ENCODE measurements at regions not wholly inside any gene's neighbourhood (a gene's known extent, or its start where the extent isn't known, plus 50 kb on each side); places are given as distances from the start of the nearest gene placed in this dataset.

DNA sequence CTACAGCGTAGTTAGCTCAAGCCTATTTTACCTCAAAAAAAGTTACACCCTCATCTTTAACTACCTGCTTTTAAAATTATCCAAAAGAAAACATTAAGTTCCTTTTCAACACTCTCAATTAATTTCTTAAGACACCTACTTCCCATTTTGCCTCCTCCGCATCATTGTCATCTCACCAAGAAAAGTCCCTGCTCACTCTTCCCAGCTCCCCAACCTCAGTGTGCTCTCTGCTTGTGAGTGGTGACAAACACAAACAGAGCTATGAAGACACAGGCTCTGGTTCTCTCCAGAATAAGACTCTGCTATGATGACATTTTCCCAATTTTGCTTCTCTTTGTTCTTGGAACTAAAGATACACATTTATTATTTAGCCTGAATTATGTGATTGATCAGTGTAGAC lies 385.1 kb upstream of the HTR2A start:
- TF ChIP-seq, protein P1, sequence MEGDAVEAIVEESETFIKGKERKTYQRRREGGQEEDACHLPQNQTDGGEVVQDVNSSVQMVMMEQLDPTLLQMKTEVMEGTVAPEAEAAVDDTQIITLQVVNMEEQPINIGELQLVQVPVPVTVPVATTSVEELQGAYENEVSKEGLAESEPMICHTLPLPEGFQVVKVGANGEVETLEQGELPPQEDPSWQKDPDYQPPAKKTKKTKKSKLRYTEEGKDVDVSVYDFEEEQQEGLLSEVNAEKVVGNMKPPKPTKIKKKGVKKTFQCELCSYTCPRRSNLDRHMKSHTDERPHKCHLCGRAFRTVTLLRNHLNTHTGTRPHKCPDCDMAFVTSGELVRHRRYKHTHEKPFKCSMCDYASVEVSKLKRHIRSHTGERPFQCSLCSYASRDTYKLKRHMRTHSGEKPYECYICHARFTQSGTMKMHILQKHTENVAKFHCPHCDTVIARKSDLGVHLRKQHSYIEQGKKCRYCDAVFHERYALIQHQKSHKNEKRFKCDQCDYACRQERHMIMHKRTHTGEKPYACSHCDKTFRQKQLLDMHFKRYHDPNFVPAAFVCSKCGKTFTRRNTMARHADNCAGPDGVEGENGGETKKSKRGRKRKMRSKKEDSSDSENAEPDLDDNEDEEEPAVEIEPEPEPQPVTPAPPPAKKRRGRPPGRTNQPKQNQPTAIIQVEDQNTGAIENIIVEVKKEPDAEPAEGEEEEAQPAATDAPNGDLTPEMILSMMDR (conservative IDR thresholded peaks at IDR 0.05; ENCODE audit: low read depth, low read length) = no peak
- TF ChIP-seq POLR2A (IDR thresholded peaks at IDR 0.05; ENCODE audit: low read depth, low read length) (no peak), MAZ (IDR thresholded peaks at IDR 0.05; ENCODE audit: borderline replicate concordance, low read depth, low read length) (no peak), RAD21 (IDR thresholded peaks at IDR 0.05; ENCODE audit: low read length) (no peak), BHLHE40 (IDR thresholded peaks at IDR 0.05; ENCODE audit: low read depth, low read length) (no peak), MAFK (IDR thresholded peaks at IDR 0.05; ENCODE audit: low read depth, low read length) (no peak)
